22Rv1 (cell line): ENCODE measurements at regions not wholly inside any gene's neighbourhood (a gene's known extent, or its start where the extent isn't known, plus 50 kb on each side); places are given as distances from the start of the nearest gene placed in this dataset.

Experiments
- H3K27ac ChIP-seq: fragments of 450-650 bp; 2 replicates; pipeline ENCODE4 v1.5.1; 2017
- CTCF ChIP-seq: fragments of 450-650 bp; IDR thresholded peaks from 2 replicates; pipeline ENCODE4 v1.5.1; 2017; ENCODE audit warnings: mild to moderate bottlenecking
- ZFX ChIP-seq: fragments of 450-650 bp; IDR thresholded peaks from 2 replicates; pipeline ENCODE4 v1.6.1; 2017; ENCODE audit warnings: antibody characterized with exemption, borderline replicate concordance

- no peak overlapping the region for H3K27ac ChIP-seq
- TF ChIP-seq CTCF = no peak
Observed at GRCh38 chr14:22227084-22227483, 361.9 kb downstream of the DAD1 start.

GRCh38 chr14:22226381-22226780 is 362.6 kb downstream of the DAD1 start:
- TF ChIP-seq ZFX = no peak
- peak; percentile 39 for TF ChIP-seq CTCF
- H3K27ac ChIP-seq = no peak overlapping the region

- no peak for TF ChIP-seq ZFX
- TF ChIP-seq CTCF = no peak
- H3K27ac ChIP-seq = no peak overlapping the region
Observed at GRCh38 chr14:22225516-22226140, 363.4 kb downstream of the DAD1 start.

- H3K27ac ChIP-seq = no peak overlapping the region
- TF ChIP-seq CTCF = peak; percentile 56
- no peak for TF ChIP-seq ZFX
Observed at GRCh38 chr14:22221508-22221907, 367.5 kb downstream of the DAD1 start.

- H3K27ac ChIP-seq = no peak overlapping the region
- TF ChIP-seq CTCF (no peak), ZFX (no peak)
Observed at GRCh38 chr14:22220427-22220826, 368.6 kb downstream of the DAD1 start.

- H3K27ac ChIP-seq = no peak overlapping the region
- TF ChIP-seq CTCF = no peak
- no peak for TF ChIP-seq ZFX
Observed at GRCh38 chr14:22218728-22219127, 370.3 kb downstream of the DAD1 start.

GRCh38 chr14:22213120-22213519 is 375.9 kb downstream of the DAD1 start:
- TF ChIP-seq CTCF (no peak), ZFX (no peak)
- H3K27ac ChIP-seq = no peak overlapping the region
